GM12892 (cell line): ENCODE measurements at regions not wholly inside any gene's neighbourhood (a gene's known extent, or its start where the extent isn't known, plus 50 kb on each side); places are given as distances from the start of the nearest gene placed in this dataset.

Experiments
- POLR2A ChIP-seq: IDR thresholded peaks from 2 replicates; pipeline ENCODE4 v1.6.1; 2011; ENCODE audit warnings: low read depth, low read length, control low read depth
- POLR2AphosphoS5 ChIP-seq: IDR thresholded peaks from 2 replicates; pipeline ENCODE4 v1.6.1; 2011; ENCODE audit warnings: low read depth, low read length, control low read depth
- TAF1 ChIP-seq: IDR thresholded peaks from 2 replicates; pipeline ENCODE4 v1.6.1; 2011; ENCODE audit warnings: low read depth, mild to moderate bottlenecking, control low read depth, low read length, borderline replicate concordance

DNA sequence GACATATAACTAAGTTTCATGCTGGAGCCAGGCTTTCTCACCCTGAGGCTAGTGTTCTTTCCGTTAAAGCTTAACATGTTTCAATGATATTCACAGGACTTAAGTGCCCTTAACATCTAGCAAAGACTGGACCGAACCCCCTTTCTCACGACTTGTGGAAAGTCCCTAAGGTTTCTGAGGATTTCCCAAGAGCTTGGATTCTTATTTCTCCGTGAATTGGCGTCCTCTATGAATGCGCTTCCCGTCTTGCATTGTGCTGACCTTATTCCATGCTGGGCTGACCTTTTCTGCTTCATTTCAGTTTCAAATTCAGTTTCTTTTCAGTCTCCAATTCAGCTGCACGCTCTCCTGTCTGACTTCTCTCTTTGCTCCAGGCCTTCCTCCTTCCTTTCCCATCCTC lies 206.4 kb downstream of the HS3ST3A1 start:
- TF ChIP-seq POLR2A: no peak
- TF ChIP-seq POLR2AphosphoS5: no peak
- TF ChIP-seq TAF1: no peak
